SH-SY5Y (cell line): ENCODE measurements at regions not wholly inside any gene's neighbourhood (a gene's known extent, or its start where the extent isn't known, plus 50 kb on each side); places are given as distances from the start of the nearest gene placed in this dataset.

ENCODE experiments used
- GATA2 ChIP-seq: IDR thresholded peaks from 2 replicates; pipeline ENCODE4 v1.6.1; 2011; ENCODE audit warnings: mild to moderate bottlenecking, low read depth, low read length
- GATA3 ChIP-seq: IDR thresholded peaks from 2 replicates; pipeline ENCODE4 v1.6.1; 2011; ENCODE audit warnings: low read depth, mild to moderate bottlenecking, low read length, moderate library complexity

DNA sequence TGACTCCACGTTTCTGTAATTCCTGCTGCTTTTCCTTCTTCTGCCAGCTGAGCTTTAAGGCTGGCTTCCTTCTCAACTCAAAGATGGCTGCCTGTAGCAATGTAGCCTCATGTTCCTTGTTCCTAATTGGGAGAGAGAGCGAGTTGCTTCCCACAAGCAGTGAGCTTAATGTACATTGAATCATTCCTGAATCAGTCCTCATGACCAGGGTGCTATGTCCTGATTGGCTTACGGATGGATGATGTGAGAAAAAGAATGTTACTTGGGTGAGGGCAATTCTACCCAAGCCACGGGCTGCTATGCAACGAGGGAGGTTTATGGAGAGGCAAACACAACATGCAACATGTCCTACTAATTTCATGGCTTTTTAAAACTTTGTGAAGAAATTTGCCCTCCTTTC lies 356.2 kb downstream of the RASEF start:
- TF ChIP-seq GATA2 (no peak), GATA3 (no peak)

DNA sequence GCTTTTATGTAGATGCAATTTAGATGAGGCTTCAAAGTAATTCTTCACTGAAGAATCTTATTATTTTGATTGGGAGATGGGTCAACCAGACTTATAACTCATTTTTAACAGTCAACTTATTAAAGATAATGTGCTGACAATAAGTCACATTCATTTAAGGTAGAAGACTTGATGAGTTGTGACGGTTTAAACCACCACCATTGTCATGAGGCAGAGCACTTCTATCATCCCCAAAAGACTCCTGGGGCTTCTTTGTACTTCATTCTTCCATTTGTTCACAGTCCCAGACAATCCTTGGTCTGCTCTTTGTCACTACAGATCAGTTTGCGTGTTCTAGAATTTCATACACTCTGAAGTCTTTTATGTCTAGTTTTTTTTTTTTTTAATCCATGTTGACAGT lies 346.1 kb downstream of the RASEF start:
- no peak for TF ChIP-seq GATA2
- TF ChIP-seq GATA3 = no peak

DNA sequence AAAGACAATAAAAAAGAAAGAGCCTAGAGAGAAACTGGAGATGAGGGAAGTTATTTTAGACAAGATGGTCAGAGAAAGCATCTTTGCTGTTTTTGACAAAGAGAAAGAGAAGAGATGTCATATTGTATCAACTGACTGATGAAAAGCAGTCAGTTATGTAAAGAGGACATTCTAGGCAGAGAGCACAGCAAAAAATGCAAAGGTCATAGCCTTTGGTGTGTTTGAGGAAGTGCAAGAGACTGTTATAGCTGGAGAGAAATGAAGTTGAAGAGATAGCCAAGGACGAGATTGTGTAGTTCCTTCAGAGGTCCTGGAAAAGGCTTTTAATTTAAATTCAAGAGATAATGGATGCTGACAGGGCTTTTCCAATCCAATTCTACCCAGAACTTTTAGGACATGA lies 342.4 kb downstream of the RASEF start:
- no peak for TF ChIP-seq GATA2
- TF ChIP-seq GATA3 = no peak

DNA sequence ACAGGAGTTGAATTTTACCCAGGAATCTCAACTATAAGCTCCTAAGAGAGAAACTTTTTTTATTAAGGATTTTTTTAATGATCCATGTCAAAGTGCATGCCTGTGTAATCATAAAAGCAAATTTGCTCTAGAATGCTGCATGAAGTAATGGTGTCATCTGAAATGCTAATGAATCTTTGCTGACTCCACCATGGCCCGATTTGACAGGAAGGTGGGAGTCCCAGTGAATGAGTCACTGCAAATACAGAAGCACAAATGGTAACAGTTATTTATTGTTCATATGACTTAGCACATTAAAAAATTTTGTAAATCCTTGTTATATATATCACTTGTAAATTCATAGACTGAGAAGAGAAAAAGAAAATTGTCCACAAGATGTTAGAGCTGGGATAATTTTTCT lies 341.3 kb downstream of the RASEF start:
- TF ChIP-seq GATA3 (no peak), GATA2 (no peak)

DNA sequence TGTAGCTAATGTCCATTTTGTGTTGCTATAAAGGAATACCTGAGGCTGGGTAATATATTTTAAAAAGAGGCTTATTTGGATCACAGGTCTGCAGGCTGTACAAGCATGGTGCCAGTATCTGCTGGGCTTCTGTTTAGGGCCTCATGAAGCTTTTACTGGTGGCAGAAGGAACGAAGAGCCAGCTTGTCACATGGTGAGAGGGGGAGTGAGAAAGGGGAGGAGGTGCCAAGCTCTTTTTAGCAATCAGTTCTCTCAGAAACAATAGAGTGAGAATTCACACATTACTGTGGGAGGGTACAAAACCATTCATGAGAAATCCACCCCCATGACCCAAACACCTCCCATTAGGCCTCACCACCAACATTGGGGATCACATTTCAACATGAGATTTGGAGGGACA lies 340.9 kb downstream of the RASEF start:
- no peak for TF ChIP-seq GATA2
- TF ChIP-seq GATA3 = no peak

DNA sequence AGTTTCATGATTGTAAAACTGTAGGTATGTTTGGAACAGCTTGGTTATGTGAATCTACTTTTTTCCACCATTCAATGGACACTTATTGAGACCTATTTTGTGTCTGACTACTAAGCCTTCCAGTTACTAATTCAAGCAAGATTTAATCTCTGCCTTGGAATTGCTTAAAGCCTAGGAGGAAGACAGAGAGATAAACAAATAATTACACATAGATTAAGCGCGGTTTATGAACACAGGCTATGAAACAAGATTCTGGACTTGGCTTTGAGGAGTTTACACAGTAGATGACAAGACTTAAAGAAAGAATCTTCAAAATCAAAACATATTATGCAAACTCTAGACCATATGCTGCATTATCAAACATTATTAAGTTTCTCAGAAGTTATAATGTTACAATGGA lies 340.4 kb downstream of the RASEF start:
- TF ChIP-seq GATA2 (no peak), GATA3 (no peak)

DNA sequence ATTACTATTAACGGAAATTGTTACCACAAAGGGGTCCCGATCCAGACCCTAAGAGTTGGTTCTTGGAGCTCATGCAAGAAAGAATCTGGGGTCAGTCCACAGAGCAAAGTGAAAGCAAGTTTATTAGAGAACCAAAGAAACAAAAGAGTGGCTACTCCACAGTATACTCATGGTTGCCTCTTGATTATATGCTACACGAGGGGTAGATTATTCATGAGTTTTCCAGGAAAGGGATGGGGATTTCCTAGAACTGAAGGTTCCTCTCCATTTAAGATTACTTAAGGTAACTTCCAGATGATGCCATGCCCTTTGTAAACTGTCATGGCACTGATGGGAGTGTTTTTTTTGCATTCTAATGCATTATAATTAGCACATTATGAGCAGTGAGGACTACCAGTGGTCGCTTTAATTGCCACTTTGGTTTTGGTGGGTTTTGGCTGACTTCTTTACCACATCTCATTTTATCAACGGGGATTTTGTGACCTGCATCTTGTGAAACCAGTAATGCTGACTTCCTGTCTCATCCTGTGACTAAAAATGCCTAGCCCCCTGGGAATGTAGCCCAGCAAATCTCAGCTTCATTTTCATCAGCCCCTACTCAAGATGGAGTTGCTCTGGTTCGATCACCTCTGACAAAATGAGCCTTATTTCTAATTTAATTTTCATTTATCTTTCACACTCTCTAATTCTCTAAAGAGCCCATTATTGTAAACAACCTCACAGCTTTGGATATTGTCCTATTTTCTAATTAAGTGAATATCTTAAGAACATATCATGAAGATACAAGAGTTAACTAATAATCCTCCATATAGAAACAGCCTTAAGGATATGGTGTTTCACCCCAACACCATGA lies 336.3 kb downstream of the RASEF start:
- TF ChIP-seq GATA2 = no peak
- TF ChIP-seq GATA3 = no peak

DNA sequence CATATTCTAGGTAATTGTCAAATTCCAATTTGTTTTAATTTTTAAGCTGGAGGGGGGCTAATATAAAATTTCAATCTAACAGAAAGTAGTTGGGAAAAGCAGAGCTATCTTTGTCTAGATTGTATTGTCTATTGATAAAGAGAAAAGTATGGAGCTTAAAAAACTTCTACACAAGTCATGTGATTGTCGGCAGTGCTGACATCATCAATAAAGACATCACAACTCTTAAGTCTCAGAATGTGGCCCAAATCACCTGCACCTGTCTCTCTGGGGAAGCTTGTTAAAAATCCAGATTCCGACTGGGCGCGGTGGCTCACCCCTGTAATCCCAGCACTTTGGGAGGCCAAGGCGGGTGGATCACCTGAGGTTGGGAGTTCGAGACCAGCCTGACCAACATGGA lies 333.8 kb downstream of the RASEF start:
- TF ChIP-seq GATA3 (no peak), GATA2 (no peak)

DNA sequence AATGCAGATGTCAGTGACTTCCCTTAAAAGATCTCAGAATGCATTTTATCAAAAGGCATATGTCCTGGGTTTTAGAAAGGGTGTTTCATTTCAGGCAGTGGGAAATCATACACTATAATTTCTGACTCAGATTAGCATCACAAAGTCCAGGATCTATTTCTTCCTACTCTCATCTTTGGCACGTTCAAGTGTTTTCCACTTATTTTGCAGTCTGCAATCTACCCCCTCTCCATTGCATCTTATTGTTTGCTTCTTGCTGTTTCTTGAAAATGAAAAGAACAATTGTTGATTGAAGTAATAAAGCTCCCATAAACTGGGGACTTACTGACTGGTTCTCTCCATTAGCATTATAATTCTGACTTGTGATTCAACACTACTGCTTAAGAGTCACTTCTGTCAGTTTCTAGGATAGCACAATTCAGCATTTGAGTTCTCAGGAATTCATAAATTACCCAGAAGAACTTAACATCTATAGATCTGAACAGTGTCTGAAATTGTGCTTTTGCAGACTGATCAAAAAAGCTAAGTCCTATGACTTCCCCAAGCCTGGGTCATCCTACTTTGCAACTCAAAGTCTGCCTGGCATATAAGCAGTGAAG lies 332.9 kb downstream of the RASEF start:
- TF ChIP-seq GATA3 = no peak

DNA sequence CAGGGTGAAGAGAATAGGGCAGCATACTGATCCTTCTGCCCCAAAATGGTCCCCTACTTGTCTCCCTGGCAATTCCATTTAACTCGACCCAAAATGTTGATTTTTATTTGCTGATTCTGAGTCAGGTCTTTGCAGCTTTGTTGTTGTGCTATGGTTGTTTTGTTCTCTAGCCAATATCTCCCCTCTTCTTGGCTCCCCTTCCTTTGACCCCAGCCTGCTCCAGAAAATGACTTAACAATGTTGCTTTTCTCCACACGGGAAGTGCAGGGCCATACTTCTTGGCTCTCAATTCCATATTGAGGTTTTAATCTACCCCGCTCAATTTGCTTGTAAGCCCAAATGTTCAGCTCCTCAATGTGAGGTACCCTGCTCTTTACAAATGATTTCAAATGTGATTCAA lies 330.0 kb downstream of the RASEF start:
- TF ChIP-seq GATA2 (no peak), GATA3 (no peak)

DNA sequence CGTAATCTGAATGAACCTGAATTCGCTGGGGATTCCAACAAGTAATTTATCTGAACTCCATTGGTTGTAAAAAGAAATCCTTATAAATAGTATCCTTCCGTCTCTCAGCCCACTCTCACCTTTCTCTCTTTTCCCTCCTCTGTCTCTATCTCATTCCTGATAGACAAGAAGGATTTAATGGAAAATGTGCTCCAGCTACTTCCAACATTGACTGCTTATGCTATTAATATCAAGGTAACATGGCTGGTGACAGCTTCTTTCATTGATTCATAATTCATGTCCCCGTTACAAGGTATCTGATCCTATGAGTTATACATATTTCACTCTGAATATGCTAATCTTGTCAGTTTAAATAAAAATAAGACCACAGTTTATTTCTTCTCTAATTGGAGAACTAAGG lies 326.8 kb downstream of the RASEF start:
- TF ChIP-seq GATA2 (no peak), GATA3 (no peak)

DNA sequence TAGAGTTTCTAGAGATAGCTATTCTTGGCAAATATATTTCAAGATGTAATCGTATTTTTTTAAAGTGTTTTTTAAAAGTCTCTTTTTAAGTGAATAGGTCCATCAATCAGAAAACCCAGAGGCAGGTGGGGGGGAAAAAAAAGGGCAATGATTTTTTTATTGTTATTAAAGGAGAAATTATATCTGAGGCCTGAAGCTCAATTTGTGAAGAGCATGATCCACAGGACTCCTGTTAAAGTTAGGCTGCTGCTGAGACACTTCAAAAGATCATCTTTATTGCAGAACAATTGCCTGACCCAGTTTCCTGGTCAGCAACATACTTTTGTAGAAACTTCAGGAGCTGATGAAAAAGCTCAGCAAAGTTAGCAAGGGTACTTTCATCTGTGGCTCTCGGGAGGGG lies 326.2 kb downstream of the RASEF start:
- TF ChIP-seq GATA3 (no peak), GATA2 (no peak)

DNA sequence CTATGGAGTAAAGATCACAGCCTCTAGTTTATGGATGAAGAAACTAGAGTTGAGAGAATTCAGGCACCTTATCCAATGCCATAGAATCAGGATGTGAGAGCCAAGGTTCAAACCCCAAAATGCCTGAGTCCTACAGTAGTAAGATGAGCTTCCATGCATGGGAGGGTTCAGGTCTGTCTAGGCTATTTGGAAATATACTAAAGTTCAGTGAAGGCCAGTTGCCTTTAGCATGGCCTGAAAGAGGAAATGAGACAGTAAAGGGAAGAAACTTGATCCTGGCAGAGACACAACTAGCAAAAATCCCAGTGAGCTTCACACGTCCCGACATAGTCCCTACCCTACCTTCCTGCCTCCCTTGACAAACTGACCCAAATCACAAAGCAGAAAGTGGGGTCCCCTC lies 317.0 kb downstream of the RASEF start:
- TF ChIP-seq GATA2 (no peak), GATA3 (no peak)

DNA sequence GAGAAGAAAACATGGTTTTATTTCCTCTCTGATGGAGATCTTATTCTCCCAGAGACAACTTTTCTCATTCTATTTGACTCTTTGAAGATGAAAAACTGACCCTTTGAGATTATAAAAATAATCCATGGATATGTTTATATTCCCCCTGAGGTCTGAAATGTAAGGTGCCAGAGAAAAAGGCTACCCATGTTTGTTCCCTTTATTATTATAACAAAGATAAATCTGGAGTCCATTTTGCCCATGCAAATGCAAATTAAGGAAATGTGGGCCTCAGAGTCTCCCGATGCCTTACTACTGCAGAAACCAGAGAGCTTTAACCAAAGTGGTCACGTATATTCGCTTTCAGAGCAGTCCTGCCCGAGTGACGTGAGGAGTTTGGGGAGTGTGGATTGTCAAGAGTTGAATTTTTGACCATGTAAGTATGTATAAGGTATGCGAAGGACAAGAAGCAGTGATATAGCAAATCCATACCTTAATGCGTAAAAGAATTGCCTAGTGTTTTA lies 312.5 kb downstream of the RASEF start:
- TF ChIP-seq GATA2 = no peak
- no peak for TF ChIP-seq GATA3

DNA sequence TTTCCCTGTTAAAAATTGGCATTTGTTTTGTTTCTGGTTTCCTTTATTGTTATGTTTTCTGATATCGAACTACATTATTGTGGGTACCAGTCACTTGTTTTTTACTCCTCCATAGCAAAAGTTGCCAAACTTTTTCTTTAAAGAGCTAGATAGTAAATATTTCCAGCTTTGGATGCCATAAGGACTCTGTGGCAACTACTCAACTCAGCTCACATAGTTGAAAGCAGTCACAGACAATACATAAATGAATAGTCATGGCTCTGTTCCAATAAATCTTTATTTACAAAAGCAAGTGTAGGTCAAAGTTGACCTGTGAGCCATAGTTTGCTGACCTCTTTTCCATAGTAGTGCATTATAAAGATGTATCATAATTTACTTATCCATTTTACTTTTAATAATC lies 305.0 kb downstream of the RASEF start:
- TF ChIP-seq GATA2 (no peak), GATA3 (no peak)

DNA sequence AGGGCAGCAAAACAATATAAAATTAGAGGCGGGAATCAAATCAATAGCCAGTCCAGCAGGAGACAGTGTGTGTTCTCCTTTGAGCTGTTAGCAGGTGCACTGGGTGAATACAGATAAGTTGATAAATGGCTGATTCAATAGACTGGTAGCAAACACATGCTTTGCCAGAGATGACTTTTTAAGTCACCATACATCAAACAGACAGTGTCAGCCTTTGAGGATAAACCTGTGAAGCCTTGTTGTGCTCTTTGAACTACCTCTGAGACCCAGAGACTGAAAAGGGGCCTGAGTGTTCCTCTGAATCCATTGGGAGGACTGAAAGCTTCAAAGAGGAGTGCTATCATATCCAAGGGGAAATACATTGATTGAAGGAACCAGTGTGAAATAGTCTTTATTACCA lies 301.9 kb downstream of the RASEF start:
- TF ChIP-seq GATA2 (no peak), GATA3 (no peak)
